IMR-90 (cell line): ENCODE measurements at regions not wholly inside any gene's neighbourhood (a gene's known extent, or its start where the extent isn't known, plus 50 kb on each side); places are given as distances from the start of the nearest gene placed in this dataset.

Experiments
- ATAC-seq: fragments of 200-7000 bp; cut with Tn5 transposase; 2 replicates; pipeline ENCODE4 v1.9.1; 2020; ENCODE audit warnings: low read depth, mild to moderate bottlenecking, moderate library complexity
- BruUV-seq: library from RNA; stranded (reverse); fragments of 400-500 nt; replicated peaks from 2 replicates; lab custom pipeline; 2021; lab: Mats Ljungman, UMichigan
- CTCF ChIA-PET: fragments of 300-600 bp; formaldehyde crosslinking; extraction: SDS; loops from one replicate; lab custom pipeline; 2021; ENCODE audit warnings: antibody characterized with exemption; lab: Yijun Ruan, JAX
- POLR2A ChIA-PET: fragments of 300-600 bp; sonication (Branson Sonifier 250); formaldehyde crosslinking; loops from one replicate; lab custom pipeline; 2022; ENCODE audit warnings: antibody characterized with exemption; ENCODE audit not compliant: unreplicated experiment; lab: Charles Lee
- DNase-seq: peaks from one replicate; pipeline ENCODE4 v3.0.0; 2013
- H2AFZ ChIP-seq: replicated peaks from 2 replicates; pipeline ENCODE3; 2013; ENCODE audit warnings: low read length, mild to moderate bottlenecking; ENCODE audit not compliant: poor library complexity
- H2AK5ac ChIP-seq: 2 replicates; pipeline ENCODE4 v1.6.1; 2013; ENCODE audit warnings: low read depth, low read length, inconsistent platforms
- H2AK9ac ChIP-seq: replicated peaks from 2 replicates; pipeline ENCODE3; 2013; ENCODE audit warnings: mild to moderate bottlenecking, low read depth, low read length, moderate library complexity; ENCODE audit not compliant: poor library complexity
- H2BK120ac ChIP-seq: 2 replicates; pipeline ENCODE4 v1.6.1; 2013; ENCODE audit warnings: low read depth, low read length, inconsistent platforms
- H2BK15ac ChIP-seq: 3 replicates; pipeline ENCODE4 v1.6.1; 2013; ENCODE audit warnings: low read depth, low read length, inconsistent platforms
- H2BK20ac ChIP-seq: 2 replicates; pipeline ENCODE4 v1.6.1; 2013; ENCODE audit warnings: low read depth, mild to moderate bottlenecking, inconsistent platforms, low read length, moderate library complexity
- H2BK5ac ChIP-seq: 2 replicates; pipeline ENCODE4 v1.6.1; 2013; ENCODE audit warnings: mild to moderate bottlenecking, low read depth, low read length, inconsistent platforms; ENCODE audit not compliant: poor library complexity, severe bottlenecking
- H3K14ac ChIP-seq: replicated peaks from 2 replicates; pipeline ENCODE4 v1.6.1; 2013; ENCODE audit warnings: low read depth, low read length, inconsistent platforms
- H3K18ac ChIP-seq: 2 replicates; pipeline ENCODE4 v1.6.1; 2013; ENCODE audit warnings: low read depth, low read length, control low read depth
- H3K23ac ChIP-seq: 2 replicates; pipeline ENCODE4 v1.6.1; 2013; ENCODE audit warnings: low read depth, low read length, inconsistent platforms
- H3K27ac ChIP-seq: 2 replicates; pipeline ENCODE4 v1.5.1; 2013; ENCODE audit warnings: mild to moderate bottlenecking, control low read depth, low read length; ENCODE audit not compliant: insufficient read depth
- H3K27me3 ChIP-seq: 2 replicates; pipeline ENCODE4 v1.6.1; 2013; ENCODE audit warnings: low read length; ENCODE audit not compliant: control insufficient read depth, insufficient read depth
- H3K36me3 ChIP-seq: 2 replicates; pipeline ENCODE4 v1.6.1; 2013; ENCODE audit warnings: low read length, mixed read lengths; ENCODE audit not compliant: control insufficient read depth, insufficient read depth
- H3K4ac ChIP-seq: 2 replicates; pipeline ENCODE4 v1.6.1; 2013; ENCODE audit warnings: low read depth, low read length, inconsistent platforms
- H3K4me1 ChIP-seq: 2 replicates; pipeline ENCODE4 v1.6.1; 2013; ENCODE audit warnings: low read length, mixed read lengths; ENCODE audit not compliant: control insufficient read depth, insufficient read depth
- H3K4me2 ChIP-seq: 2 replicates; pipeline ENCODE4 v1.6.1; 2013; ENCODE audit warnings: low read depth, mild to moderate bottlenecking, control low read depth, low read length, moderate library complexity
- H3K4me3 ChIP-seq: 2 replicates; pipeline ENCODE4 v1.5.1; 2013; ENCODE audit warnings: low read depth, mild to moderate bottlenecking, control low read depth, low read length, moderate library complexity; ENCODE audit not compliant: insufficient read depth
- H3K56ac ChIP-seq: 2 replicates; pipeline ENCODE4 v1.6.1; 2013; ENCODE audit warnings: low read length, inconsistent platforms; ENCODE audit not compliant: insufficient read depth; ENCODE audit errors: extremely low read depth
- H3K79me1 ChIP-seq, 2 experiments: 2 replicates each; pipeline ENCODE4 v1.6.1; 2013; ENCODE audit warnings: low read length in 2 of 2, inconsistent platforms in 1 of 2, low read depth in 1 of 2
- H3K9ac ChIP-seq: 2 replicates; pipeline ENCODE4 v1.6.1; 2013; ENCODE audit warnings: low read depth, low read length, control low read depth
- H3K9me1 ChIP-seq: 2 replicates; pipeline ENCODE4 v1.6.1; 2013; ENCODE audit warnings: low read length, inconsistent platforms; ENCODE audit not compliant: insufficient read depth
- H3K9me3 ChIP-seq: 2 replicates; pipeline ENCODE4 v1.6.1; 2013; ENCODE audit warnings: low read length; ENCODE audit not compliant: control insufficient read depth, insufficient read depth
- H4K20me1 ChIP-seq: 2 replicates; pipeline ENCODE4 v1.6.1; 2013; ENCODE audit warnings: low read length, inconsistent platforms; ENCODE audit not compliant: insufficient read depth
- H4K5ac ChIP-seq: 2 replicates; pipeline ENCODE4 v1.6.1; 2013; ENCODE audit warnings: mild to moderate bottlenecking, low read depth, low read length, control low read depth
- H4K8ac ChIP-seq, 2 experiments: 2 replicates each; pipeline ENCODE4 v1.6.1; 2013; ENCODE audit warnings: low read depth in 2 of 2, low read length in 2 of 2, control low read depth in 1 of 2, inconsistent platforms in 1 of 2
- H4K91ac ChIP-seq: 2 replicates; pipeline ENCODE4 v1.6.1; 2013; ENCODE audit warnings: low read depth, low read length, inconsistent platforms; ENCODE audit not compliant: insufficient read depth
- CTCF ChIP-seq: conservative IDR thresholded peaks from 2 replicates; pipeline ENCODE4 v1.5.1; 2012; ENCODE audit warnings: mild to moderate bottlenecking, low read depth, low read length, improper control_type of control experiment
- ELK1 ChIP-seq: fragments of 150-350 bp; IDR thresholded peaks from 2 replicates; pipeline ENCODE4 v1.6.1; 2016; ENCODE audit warnings: low read depth, mild to moderate bottlenecking, low read length, moderate library complexity, borderline replicate concordance
- FOS ChIP-seq: fragments of 150-350 bp; IDR thresholded peaks from 2 replicates; pipeline ENCODE4 v1.6.1; 2016; ENCODE audit warnings: low read depth, low read length
- MAZ ChIP-seq: IDR thresholded peaks from 2 replicates; pipeline ENCODE4 v1.6.1; 2012; ENCODE audit warnings: low read depth, mild to moderate bottlenecking, low read length, improper control_type of control experiment, moderate library complexity, borderline replicate concordance
- RAD21 ChIP-seq: IDR thresholded peaks from 2 replicates; pipeline ENCODE4 v1.6.1; 2012; ENCODE audit warnings: low read length, improper control_type of control experiment
- SMC3 ChIP-seq: fragments of 150-350 bp; IDR thresholded peaks from 2 replicates; pipeline ENCODE4 v1.6.1; 2016; ENCODE audit warnings: low read depth, mild to moderate bottlenecking, antibody characterized with exemption, low read length, moderate library complexity
- WGBS, 2 experiments: methylation state at CpG; one replicate each; pipeline versions ENCODE4 v1.1.5 to v1.1.7; 2013; ENCODE audit warnings: missing lambda C conversion rate in 2 of 2; ENCODE audit not compliant: insufficient read length in 1 of 2; ENCODE audit errors: extremely low coverage in 2 of 2; 5-methylcytosine and 5-hydroxymethylcytosine counted together
- dilution Hi-C: fragments of 300-500 bp; cut with HindIII; formaldehyde crosslinking; loops from one replicate; pipeline ENCODE4 v1.14.3; 2018; ENCODE audit warnings: low sequenced_read_pairs; ENCODE audit not compliant: unreplicated experiment
- in situ Hi-C: fragments of 300-500 bp; cut with MboI; formaldehyde crosslinking; loops from 3 replicates; pipeline ENCODE4 v1.14.3; 2019; ENCODE audit warnings: low sequenced_read_pairs, inconsistent platforms, mixed read lengths
- intact Hi-C: fragments of 100-400 bp; cut with micrococcal nuclease; formaldehyde crosslinking; loops from 2 replicates; pipeline ENCODE4 v1.10.0; 2022

GRCh38 chr2:228657807-228658402 lies 476.4 kb upstream of the SPHKAP start:
- ChIA-PET POLR2A (no interaction called here), CTCF (interaction anchor here (0.6 kb wide), 1 partner anchor 935 kb away, joined by 3 read pairs; no protein-coding TSS in a partner anchor)
- Histone ChIP-seq H3K18ac (no peak overlapping the region), H2AK9ac (no peak overlapping the region), H3K9ac (no peak overlapping the region), H2AFZ (no peak overlapping the region), H2BK5ac (no peak overlapping the region), H4K8ac (no peak overlapping the region), H3K4me2 (no peak overlapping the region), H3K4me3 (no peak overlapping the region), H3K56ac (no peak overlapping the region), H3K9me3 (no peaks in the 10 kb centered on the region), H3K4ac (no peak overlapping the region), H2BK120ac (no peak overlapping the region), H3K4me1 (no peaks in the 10 kb centered on the region), H3K27ac (no peak overlapping the region), H3K23ac (no peak overlapping the region), H3K36me3 (no peaks in the 10 kb centered on the region), H4K5ac (no peak overlapping the region), H3K14ac (no peak overlapping the region), H4K91ac (no peak overlapping the region), H3K9me1 (no peaks in the 10 kb centered on the region), H2AK5ac (no peak overlapping the region), H4K20me1 (no peaks in the 10 kb centered on the region), H3K79me1 (no peaks in the 10 kb centered on the region), H3K27me3 (no peaks in the 10 kb centered on the region), H2BK20ac (no peak overlapping the region), H2BK15ac (no peak overlapping the region)
- TF ChIP-seq FOS (no peak), RAD21 (peak; percentile 67), MAZ (no peak), CTCF (peak; percentile 51), ELK1 (no peak), SMC3 (peak; percentile 43; the same call in 1 of the 2 replicates)
- dilution Hi-C loops (no loop called here), in situ Hi-C loops (loop anchor here (25.0 kb wide), 1 partner anchor 771 kb away; no protein-coding TSS in a partner anchor), intact Hi-C loops (loop anchor here (2.0 to 10.0 kb wide), 3 partner anchors 611 to 1253 kb away; no protein-coding TSS in a partner anchor)
- peak; percentile 21; the same call in 1 of the 2 replicates for ATAC-seq
- no TSS peak for BruUV-seq
- DNase-seq: peak; percentile 46
- WGBS, 2 experiments: no CpG with 5 or more reads among the region's 6 CpGs
